Skeletal muscle tissue (tissue), 3 donors: ENCODE measurements at regions not wholly inside any gene's neighbourhood (a gene's known extent, or its start where the extent isn't known, plus 50 kb on each side); places are given as distances from the start of the nearest gene placed in this dataset.

Experiments
- H3K27ac ChIP-seq: one replicate; pipeline ENCODE4 v1.7.0; 2013; ENCODE audit warnings: mild to moderate bottlenecking, low read depth, low read length, inconsistent platforms
- H3K27me3 ChIP-seq, 3 donors: one replicate each; pipeline ENCODE4 v1.7.0; 2013; ENCODE audit warnings: low read length in 3 of 3; ENCODE audit not compliant: control insufficient read depth in 3 of 3, insufficient read depth in 3 of 3
- H3K36me3 ChIP-seq, 3 donors: one replicate each; pipeline ENCODE4 v1.7.0; 2013; ENCODE audit warnings: low read length in 3 of 3; ENCODE audit not compliant: control insufficient read depth in 3 of 3, insufficient read depth in 3 of 3
- H3K4me1 ChIP-seq, 3 donors: one replicate each; pipeline ENCODE4 v1.7.0; 2013; ENCODE audit warnings: low read length in 3 of 3, mild to moderate bottlenecking in 3 of 3; ENCODE audit not compliant: control insufficient read depth in 3 of 3, insufficient read depth in 3 of 3
- H3K4me3 ChIP-seq, 3 donors: one replicate each; pipeline ENCODE4 v1.7.0; 2013; ENCODE audit warnings: low read length in 3 of 3
- H3K9ac ChIP-seq, 3 donors: one replicate each; pipeline ENCODE4 v1.7.0; 2013; ENCODE audit warnings: low read length in 3 of 3, mild to moderate bottlenecking in 3 of 3, moderate library complexity in 2 of 3, low read depth in 1 of 3
- H3K9me3 ChIP-seq, 3 donors: one replicate each; pipeline ENCODE4 v1.7.0; 2013; ENCODE audit warnings: low read length in 3 of 3; ENCODE audit not compliant: control insufficient read depth in 3 of 3
- donor health status: Osteomylitis.

DNA sequence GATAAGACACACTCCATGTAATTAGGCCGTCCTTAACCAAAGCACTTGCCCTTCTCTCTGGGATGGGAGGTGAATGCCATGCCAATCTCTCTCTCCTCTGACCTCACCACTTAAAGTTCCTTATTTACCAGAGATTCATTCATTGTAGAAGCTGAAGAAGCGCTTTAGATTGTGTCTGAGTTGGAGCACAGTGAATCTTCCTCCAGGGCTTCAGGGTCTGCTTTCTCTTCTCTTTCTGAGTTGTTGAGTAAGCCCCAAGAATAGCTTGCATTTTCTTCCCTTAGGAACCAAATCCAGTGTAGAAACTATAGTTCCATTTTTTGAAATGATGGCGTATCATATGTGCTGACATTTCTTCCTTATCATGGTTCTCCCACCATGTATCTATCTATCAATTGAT, 104.5 kb upstream of the MAML3 start:
- Histone ChIP-seq H3K4me1 (peaks cover 10 to 21% (median 17%) of the 10 kb centered on the region in 3 donors), H3K27me3 (no peaks in the 10 kb centered on the region), H3K36me3 (no peaks in the 10 kb centered on the region), H3K9me3 (no peaks in the 10 kb centered on the region), H3K27ac (no peak overlapping the region), H3K9ac (no peak overlapping the region), H3K4me3 (no peak overlapping the region)

DNA sequence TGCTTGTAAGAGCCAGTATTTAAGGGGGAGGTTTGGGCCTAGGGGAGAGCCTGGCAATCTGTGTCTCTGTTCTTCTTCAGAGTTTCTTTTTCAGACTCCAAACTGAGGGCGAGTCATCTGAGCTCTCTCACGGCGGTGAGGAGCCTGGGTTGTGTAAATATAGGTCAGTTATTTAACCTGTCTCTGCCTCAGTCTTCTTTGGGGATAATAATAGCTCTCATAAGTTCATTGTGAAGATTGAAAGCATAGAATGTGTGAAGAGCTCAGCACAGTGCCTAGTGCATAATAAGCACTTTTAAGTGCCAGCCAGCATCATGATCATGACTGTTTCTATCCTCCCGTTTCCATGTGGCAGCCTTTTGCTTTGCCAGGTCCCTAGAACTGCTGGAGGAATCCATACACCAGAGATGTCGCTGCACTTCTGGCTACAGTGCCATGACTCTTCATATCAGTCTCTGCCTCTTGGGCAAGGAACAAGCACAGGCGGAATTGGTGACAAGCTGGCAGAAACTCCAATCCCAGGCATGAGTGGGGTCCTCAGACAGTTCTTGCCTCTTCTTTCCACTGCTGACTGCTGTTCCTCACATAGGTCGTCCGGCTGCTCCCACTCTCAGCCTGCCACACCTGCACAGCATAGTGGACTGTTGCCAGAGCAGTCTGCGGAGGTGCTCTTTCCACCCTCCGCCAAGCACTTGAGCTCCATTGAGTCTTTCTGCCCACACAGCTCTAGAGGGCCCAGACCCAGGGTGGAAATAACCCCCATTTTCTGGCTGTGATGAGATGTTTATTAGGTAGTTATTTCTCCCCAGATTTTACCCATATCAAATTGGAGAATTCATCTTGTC, 103.7 kb upstream of the MAML3 start:
- H3K4me1 ChIP-seq, result peaks cover 10 to 23% (median 17%) of the 10 kb centered on the region in 3 donors
- H3K36me3 ChIP-seq, result no peaks in the 10 kb centered on the region
- peak overlapping the region; percentile 12 to 65 (median 18) for H3K9ac ChIP-seq
- no peaks in the 10 kb centered on the region for H3K9me3 ChIP-seq
- peak overlapping the region; percentile 67 for H3K27ac ChIP-seq
- peak overlapping the region in 1 of 3 donors; percentile 36 for H3K4me3 ChIP-seq
- no peaks in the 10 kb centered on the region for H3K27me3 ChIP-seq

GRCh38 chr4:140256941-140257340, 103.0 kb upstream of the MAML3 start:
- Histone ChIP-seq H3K27ac (peak overlapping the region; percentile 67), H3K27me3 (no peaks in the 10 kb centered on the region), H3K4me1 (peaks cover 10 to 29% (median 23%) of the 10 kb centered on the region in 3 donors), H3K9ac (peak overlapping the region in 2 of 3 donors; percentile 18 to 65), H3K9me3 (no peaks in the 10 kb centered on the region), H3K4me3 (peak overlapping the region in 1 of 3 donors; percentile 36), H3K36me3 (no peaks in the 10 kb centered on the region)

- Histone ChIP-seq H3K36me3 (no peaks in the 10 kb centered on the region), H3K9me3 (no peaks in the 10 kb centered on the region), H3K4me1 (peaks cover 10 to 33% (median 24%) of the 10 kb centered on the region in 3 donors), H3K9ac (no peak overlapping the region), H3K4me3 (no peak overlapping the region), H3K27ac (no peak overlapping the region), H3K27me3 (no peaks in the 10 kb centered on the region)
Observed at GRCh38 chr4:140256335-140256734, 102.4 kb upstream of the MAML3 start.

DNA sequence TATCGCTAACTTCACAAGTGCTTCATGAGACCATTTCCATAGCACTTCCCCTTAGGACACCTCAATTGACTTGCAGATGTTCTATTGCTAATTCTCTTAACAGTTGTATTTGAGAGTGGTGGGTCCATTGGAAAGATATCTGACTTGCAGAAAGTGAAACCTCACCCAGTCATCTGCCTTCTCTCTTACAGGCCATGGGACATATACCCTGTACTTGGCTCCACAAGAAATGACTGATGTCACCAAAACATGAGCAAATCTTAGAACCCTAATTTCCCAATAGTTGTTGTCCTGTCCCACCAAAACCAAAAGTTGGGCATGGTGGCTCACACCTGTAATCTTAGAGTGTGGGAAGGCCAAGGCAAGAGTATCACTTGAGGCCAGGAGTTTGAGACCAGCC, 101.9 kb upstream of the MAML3 start:
- Histone ChIP-seq H3K4me3 (no peak overlapping the region), H3K9ac (no peak overlapping the region), H3K27ac (no peak overlapping the region), H3K9me3 (no peaks in the 10 kb centered on the region), H3K27me3 (no peaks in the 10 kb centered on the region), H3K4me1 (peaks cover 10 to 35% (median 24%) of the 10 kb centered on the region in 3 donors), H3K36me3 (no peaks in the 10 kb centered on the region)

GRCh38 chr4:140255467-140255866, 101.5 kb upstream of the MAML3 start:
- no peak overlapping the region for H3K9ac ChIP-seq
- no peak overlapping the region for H3K4me3 ChIP-seq
- H3K27ac ChIP-seq, result no peak overlapping the region
- no peaks in the 10 kb centered on the region for H3K27me3 ChIP-seq
- H3K4me1 ChIP-seq, result peaks cover 10 to 35% (median 24%) of the 10 kb centered on the region in 3 donors
- H3K9me3 ChIP-seq, result no peaks in the 10 kb centered on the region
- H3K36me3 ChIP-seq, result no peaks in the 10 kb centered on the region

- H3K27me3 ChIP-seq, result no peaks in the 10 kb centered on the region
- H3K9me3 ChIP-seq, result no peaks in the 10 kb centered on the region
- H3K36me3 ChIP-seq, result no peaks in the 10 kb centered on the region
- H3K27ac ChIP-seq, result no peak overlapping the region
- H3K4me3 ChIP-seq, result no peak overlapping the region
- H3K4me1 ChIP-seq, result peaks cover 10 to 35% (median 24%) of the 10 kb centered on the region in 3 donors
- H3K9ac ChIP-seq, result no peak overlapping the region
Observed at GRCh38 chr4:140254651-140255299, 100.8 kb upstream of the MAML3 start.

DNA sequence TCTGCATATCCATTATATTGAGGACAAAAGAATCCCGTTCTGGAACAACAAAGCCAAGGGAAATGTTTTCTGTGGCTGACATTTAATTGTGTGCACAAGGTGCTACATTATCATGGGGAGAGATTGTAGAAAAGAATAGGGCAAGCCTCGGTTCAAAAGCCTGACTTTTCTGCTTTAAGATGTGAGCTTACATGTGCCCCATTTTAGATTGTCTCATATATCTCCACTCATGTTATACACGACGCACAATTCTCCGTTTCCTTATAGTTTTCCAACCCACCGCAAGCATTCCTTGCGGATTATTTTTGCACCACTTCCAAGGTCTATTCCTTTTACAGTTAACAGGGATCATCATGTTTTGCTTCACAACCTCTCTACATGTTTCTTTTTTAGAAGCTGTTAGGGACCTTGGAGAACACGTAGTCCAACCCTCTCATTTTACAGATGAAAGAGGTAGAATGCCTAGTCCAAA, 99.6 kb upstream of the MAML3 start:
- no peak overlapping the region for H3K9ac ChIP-seq
- no peaks in the 10 kb centered on the region for H3K9me3 ChIP-seq
- peaks cover 12 to 35% (median 24%) of the 10 kb centered on the region in 3 donors for H3K4me1 ChIP-seq
- H3K27ac ChIP-seq, result no peak overlapping the region
- no peak overlapping the region for H3K4me3 ChIP-seq
- H3K27me3 ChIP-seq, result no peaks in the 10 kb centered on the region
- H3K36me3 ChIP-seq, result no peaks in the 10 kb centered on the region

DNA sequence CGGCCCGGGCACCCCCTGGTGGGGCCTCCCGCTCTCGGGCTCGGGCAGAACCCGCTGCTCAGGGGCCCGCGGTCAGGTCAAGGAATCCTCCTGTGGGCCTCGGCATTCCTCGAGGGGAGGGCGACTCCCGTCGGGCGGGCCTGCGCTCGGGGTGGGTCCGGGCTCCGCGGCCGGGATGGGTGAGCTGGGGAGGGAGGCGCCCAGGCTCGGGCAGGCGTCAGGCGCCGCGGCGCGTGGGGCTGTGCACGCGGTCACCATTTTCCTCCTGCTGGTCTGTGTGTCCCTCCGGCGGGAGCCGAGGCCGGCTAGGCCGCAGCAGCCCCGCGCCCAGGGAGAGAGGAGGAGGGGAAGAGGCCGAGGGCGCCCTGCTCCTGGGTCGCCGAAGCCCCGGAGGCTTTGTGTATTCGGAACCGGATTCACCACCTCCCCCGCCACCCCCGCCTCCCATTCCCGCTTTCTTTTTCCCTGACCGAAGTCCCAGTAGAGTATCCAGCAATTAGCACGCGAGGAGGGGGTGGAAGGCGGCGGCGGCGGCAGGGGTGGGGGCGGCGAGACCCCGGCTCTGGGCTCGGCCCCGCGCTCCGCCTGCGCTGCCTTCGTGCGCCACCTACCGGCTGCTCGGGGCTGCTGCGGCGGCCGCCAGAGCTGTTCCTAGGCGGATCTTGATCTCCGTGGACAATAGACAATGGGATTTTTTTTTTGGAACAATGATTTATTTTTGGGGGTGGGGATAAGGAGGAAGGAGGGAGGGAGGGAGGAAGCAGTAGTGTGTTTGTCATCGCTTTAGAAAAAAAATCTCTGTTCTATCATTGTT, 99.0 kb upstream of the MAML3 start:
- Histone ChIP-seq H3K4me1 (peaks cover 12 to 33% (median 22%) of the 10 kb centered on the region in 3 donors), H3K36me3 (no peaks in the 10 kb centered on the region), H3K27ac (peak overlapping the region; percentile 68), H3K27me3 (no peaks in the 10 kb centered on the region), H3K9me3 (no peaks in the 10 kb centered on the region), H3K9ac (peak overlapping the region; percentile 68 to 80 (median 69)), H3K4me3 (peak overlapping the region; percentile 67 to 76 (median 76))
